MCF 10A (cell line): ENCODE measurements at regions not wholly inside any gene's neighbourhood (a gene's known extent, or its start where the extent isn't known, plus 50 kb on each side); places are given as distances from the start of the nearest gene placed in this dataset.

ENCODE experiments used
- BruUV-seq: library from RNA; stranded (reverse); fragments of 400-500 nt; replicated peaks from 2 replicates; lab custom pipeline; 2021; lab: Mats Ljungman, UMichigan
- CTCF ChIA-PET: fragments of 300-600 bp; sonication (Branson Sonifier 250); formaldehyde crosslinking; extraction: SDS; loops from one replicate; lab custom pipeline; 2021; ENCODE audit warnings: antibody characterized with exemption, inconsistent platforms; lab: Yijun Ruan, JAX
- POLR2A ChIA-PET: fragments of 300-600, 350-650 bp; sonication (Branson Sonifier 250); formaldehyde crosslinking; extraction: SDS; loops from one replicate; lab custom pipeline; 2020; ENCODE audit warnings: antibody characterized with exemption, inconsistent platforms; lab: Yijun Ruan, JAX
- DNase-seq: peaks from one replicate; pipeline ENCODE4 v3.0.0-alpha.2; 2018; ENCODE audit not compliant: unreplicated experiment
- H3K27ac Mint-ChIP-seq: one replicate; pipeline ENCODE4 v1.8.0; 2022; ENCODE audit warnings: mild to moderate bottlenecking, low read depth, mixed read lengths; ENCODE audit not compliant: unreplicated experiment
- H3K27me3 Mint-ChIP-seq: one replicate; pipeline ENCODE4 v1.8.0; 2022; ENCODE audit warnings: mixed read lengths; ENCODE audit not compliant: insufficient read depth, unreplicated experiment
- H3K36me3 Mint-ChIP-seq: one replicate; pipeline ENCODE4 v1.8.0; 2022; ENCODE audit warnings: mild to moderate bottlenecking, moderate library complexity, mixed read lengths; ENCODE audit not compliant: insufficient read depth, unreplicated experiment
- H3K4me1 Mint-ChIP-seq: one replicate; pipeline ENCODE4 v1.8.0; 2022; ENCODE audit warnings: mixed read lengths; ENCODE audit not compliant: insufficient read depth, unreplicated experiment
- H3K4me3 Mint-ChIP-seq: one replicate; pipeline ENCODE4 v1.8.0; 2022; ENCODE audit warnings: mild to moderate bottlenecking, moderate library complexity, mixed read lengths; ENCODE audit not compliant: unreplicated experiment
- H3K9me3 Mint-ChIP-seq: one replicate; pipeline ENCODE4 v1.8.0; 2022; ENCODE audit warnings: mixed read lengths; ENCODE audit not compliant: unreplicated experiment
- CTCF ChIP-seq: fragments of 200-600 bp; IDR thresholded peaks from one replicate; pipeline ENCODE4 v1.8.0; 2022; ENCODE audit warnings: antibody characterized with exemption, mild to moderate bottlenecking; ENCODE audit not compliant: unreplicated experiment
- intact Hi-C: fragments of 100-400 bp; cut with micrococcal nuclease; formaldehyde crosslinking; loops from 2 replicates; pipeline ENCODE4 v1.14.1; 2022

DNA sequence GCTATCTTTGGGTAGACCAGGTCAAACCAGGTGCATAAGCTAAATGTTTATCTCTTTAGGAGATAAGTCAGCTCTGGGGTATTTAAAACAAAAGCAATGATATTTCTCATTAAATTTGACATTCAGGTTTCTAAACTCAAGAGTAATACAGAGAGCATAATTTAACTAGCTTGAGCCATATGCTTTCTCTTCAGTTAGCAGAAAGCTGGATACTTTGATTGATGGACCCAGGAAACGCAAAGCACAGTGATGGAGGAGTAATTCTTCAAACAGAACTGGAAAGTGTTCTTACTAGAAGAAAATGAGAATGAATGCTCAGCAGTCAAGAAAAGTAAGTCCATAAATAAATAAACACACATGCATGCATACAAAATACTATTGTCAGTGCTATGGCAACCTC lies 885.7 kb upstream of the RAG2 start:
- Mint-ChIP-seq H3K4me1 (no peaks in the 10 kb centered on the region), H3K36me3 (no peaks in the 10 kb centered on the region), H3K9me3 (peaks cover 7% of the 10 kb centered on the region), H3K27me3 (no peaks in the 10 kb centered on the region), H3K27ac (no peak overlapping the region), H3K4me3 (no peak overlapping the region)
- DNase-seq: no peak
- ChIA-PET CTCF (no interaction called here), POLR2A (no interaction called here)
- no TSS peak for BruUV-seq
- no peak for TF ChIP-seq CTCF
- intact Hi-C loops: no loop called here

DNA sequence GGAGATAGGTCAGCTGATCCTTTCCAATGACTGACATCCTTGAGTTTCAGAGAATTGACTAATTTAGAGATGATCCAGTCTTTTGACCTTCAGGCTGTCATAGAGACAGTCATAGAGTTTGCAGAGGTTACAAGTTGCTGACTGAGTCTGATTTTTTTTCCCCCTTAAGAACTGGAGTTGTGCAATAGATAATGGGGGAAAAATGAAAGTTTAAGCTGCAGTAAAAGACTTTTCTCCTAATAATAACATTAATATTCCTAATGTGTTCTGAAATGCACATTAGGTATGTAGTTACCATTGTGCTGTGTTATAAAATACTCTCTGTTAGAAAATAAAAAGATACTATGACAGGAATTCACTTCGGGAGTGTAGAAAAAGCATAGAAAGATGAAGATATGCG lies 876.9 kb upstream of the RAG2 start:
- BruUV-seq: no TSS peak
- no peak overlapping the region for H3K27ac Mint-ChIP-seq
- no peak for TF ChIP-seq CTCF

GRCh38 chr11:37468344-37468743 lies 870.3 kb upstream of the RAG2 start:
- TF ChIP-seq CTCF: no peak
- no peaks in the 10 kb centered on the region for H3K4me1 Mint-ChIP-seq
- ChIA-PET CTCF (no interaction called here), POLR2A (no interaction called here)
- H3K27ac Mint-ChIP-seq: no peak overlapping the region
- intact Hi-C loops: no loop called here
- DNase-seq: no peak
- no peaks in the 10 kb centered on the region for H3K36me3 Mint-ChIP-seq
- BruUV-seq: no TSS peak
- no peak overlapping the region for H3K4me3 Mint-ChIP-seq
- no peaks in the 10 kb centered on the region for H3K27me3 Mint-ChIP-seq
- no peaks in the 10 kb centered on the region for H3K9me3 Mint-ChIP-seq

More for the DNA sequence above, 876.9 kb upstream of the RAG2 start:
- Mint-ChIP-seq H3K27me3 (no peaks in the 10 kb centered on the region), H3K36me3 (no peaks in the 10 kb centered on the region), H3K9me3 (no peaks in the 10 kb centered on the region), H3K4me3 (no peak overlapping the region), H3K4me1 (peaks cover 6% of the 10 kb centered on the region)
- ChIA-PET POLR2A (interaction anchor here (0.6 kb wide), 1 partner anchor 468 kb away, joined by 3 read pairs; no protein-coding TSS in a partner anchor), CTCF (interaction anchor here (0.6 kb wide), 1 partner anchor 757 kb away, joined by 3 read pairs; no protein-coding TSS in a partner anchor)
- no peak for DNase-seq
- intact Hi-C loops: no loop called here

- Mint-ChIP-seq H3K4me3 (no peak overlapping the region), H3K27me3 (no peaks in the 10 kb centered on the region), H3K36me3 (no peaks in the 10 kb centered on the region), H3K9me3 (no peaks in the 10 kb centered on the region), H3K4me1 (no peaks in the 10 kb centered on the region), H3K27ac (no peak overlapping the region)
- CTCF ChIA-PET: no interaction called here
- intact Hi-C loops: no loop called here
- no peak for TF ChIP-seq CTCF
- POLR2A ChIA-PET: interaction anchor here (0.6 kb wide), 1 partner anchor 1080 kb away, joined by 4 read pairs; no protein-coding TSS in a partner anchor
- no TSS peak for BruUV-seq
- no peak for DNase-seq
These were observed 867.2 kb upstream of the RAG2 start for GRCh38 chr11:37465221-37465620.
